Panc1 (cell line): ENCODE measurements at regions not wholly inside any gene's neighbourhood (a gene's known extent, or its start where the extent isn't known, plus 50 kb on each side); places are given as distances from the start of the nearest gene placed in this dataset.

Experiments used
- ATAC-seq: fragments of 200-7000 bp; cut with Tn5 transposase; 2 replicates; pipeline ENCODE4 v1.9.1; 2020; ENCODE audit warnings: mild to moderate bottlenecking, moderate library complexity
- BruUV-seq: library from RNA; stranded (reverse); fragments of 400-500 nt; replicated peaks from 2 replicates; lab custom pipeline; 2021; lab: Mats Ljungman, UMichigan
- CTCF ChIA-PET: fragments of 300-600 bp; sonication (Branson Sonifier 250); formaldehyde crosslinking; loops from one replicate; lab custom pipeline; 2022; ENCODE audit warnings: antibody characterized with exemption; lab: Charles Lee
- POLR2A ChIA-PET: fragments of 300-600 bp; sonication (Branson Sonifier 250); formaldehyde crosslinking; loops from one replicate; lab custom pipeline; 2022; ENCODE audit warnings: antibody characterized with exemption; lab: Charles Lee
- DNase-seq: peaks from one replicate; pipeline ENCODE4 v3.0.0-alpha.2; 2010; ENCODE audit warnings: low read depth, low spot score
- H3K27ac ChIP-seq: 2 replicates; pipeline ENCODE4 v1.5.1; 2011; ENCODE audit warnings: mild to moderate bottlenecking, low read length, inconsistent platforms
- H3K27me3 ChIP-seq: fragments of 200-500 bp; sonication (Bioruptor generic); 2 replicates; pipeline ENCODE4 v1.6.0; 2014; ENCODE audit warnings: low read length, inconsistent platforms; ENCODE audit not compliant: control insufficient read depth, insufficient read depth
- H3K36me3 ChIP-seq: fragments of 200-500 bp; sonication (Bioruptor generic); 2 replicates; pipeline ENCODE4 v1.5.1; 2014; ENCODE audit warnings: inconsistent platforms, mild to moderate bottlenecking, low read length, moderate library complexity; ENCODE audit not compliant: control insufficient read depth, insufficient read depth
- H3K4me1 ChIP-seq: 2 replicates; pipeline ENCODE4 v1.5.1; 2011; ENCODE audit warnings: inconsistent platforms, mild to moderate bottlenecking, low read length, moderate library complexity; ENCODE audit not compliant: control insufficient read depth, insufficient read depth
- H3K4me3 ChIP-seq, 2 experiments: 2 replicates each; pipeline ENCODE4 v1.5.1; 2011 to 2012; ENCODE audit warnings: low read depth in 2 of 2, low read length in 2 of 2, mild to moderate bottlenecking in 2 of 2, inconsistent platforms in 1 of 2, moderate library complexity in 1 of 2
- H3K9me3 ChIP-seq: fragments of 200-500 bp; sonication (Bioruptor generic); 2 replicates; pipeline ENCODE4 v1.5.1; 2014; ENCODE audit warnings: low read depth, mild to moderate bottlenecking, inconsistent platforms, low read length, moderate library complexity; ENCODE audit not compliant: control insufficient read depth, insufficient read depth
- CTCF ChIP-seq: fragments of 450-650 bp; IDR thresholded peaks from 2 replicates; pipeline ENCODE4 v1.5.1; 2017; ENCODE audit warnings: mild to moderate bottlenecking
- POLR2AphosphoS5 ChIP-seq: IDR thresholded peaks from 2 replicates; pipeline ENCODE4 v1.6.1; 2012; ENCODE audit warnings: mild to moderate bottlenecking, low read depth, low read length, moderate library complexity
- REST ChIP-seq, 2 experiments: IDR thresholded peaks; 2 replicates each; pipeline ENCODE4 v1.6.1; 2011 to 2012; ENCODE audit warnings: low read depth in 2 of 2, control low read depth in 1 of 2, low read length in 1 of 2, mild to moderate bottlenecking in 1 of 2, moderate library complexity in 1 of 2; ENCODE audit not compliant: insufficient read depth in 1 of 2
- SIN3A ChIP-seq: IDR thresholded peaks from 2 replicates; pipeline ENCODE4 v1.6.1; 2012; ENCODE audit warnings: low read depth, mild to moderate bottlenecking, low read length, moderate library complexity, borderline replicate concordance; ENCODE audit not compliant: insufficient read depth
- TCF7L2 ChIP-seq: IDR thresholded peaks from 2 replicates; pipeline ENCODE4 v1.6.1; 2011; ENCODE audit warnings: mild to moderate bottlenecking, low read depth, low read length, inconsistent platforms
- in situ Hi-C: cut with HindIII; loops from 2 replicates; pipeline ENCODE4 v1.10.0; 2016; ENCODE audit warnings: low sequenced_read_pairs, low pct_unique_long_range_greater_than_20kb
- intact Hi-C: fragments of 100-400 bp; cut with micrococcal nuclease; formaldehyde crosslinking; loops from one replicate; pipeline ENCODE4 v1.10.0; 2022; ENCODE audit not compliant: unreplicated experiment

GRCh38 chr4:11609751-11610150 lies 181.1 kb upstream of the HS3ST1 start:
- POLR2A ChIA-PET, result no interaction called here
- TF ChIP-seq TCF7L2 (no peak), CTCF (no peak)
- Histone ChIP-seq H3K27me3 (no peaks in the 10 kb centered on the region), H3K36me3 (no peaks in the 10 kb centered on the region), H3K4me3 (no peak overlapping the region), H3K4me1 (no peaks in the 10 kb centered on the region), H3K9me3 (no peaks in the 10 kb centered on the region), H3K27ac (no peak overlapping the region)
- CTCF ChIA-PET, result no interaction called here
- ATAC-seq, result no peak
- in situ Hi-C loops (no loop called here), intact Hi-C loops (no loop called here)
- DNase-seq, result no peak
- no TSS peak for BruUV-seq

GRCh38 chr4:11608992-11609391 lies 180.3 kb upstream of the HS3ST1 start:
- H3K4me3 ChIP-seq, result no peak overlapping the region
- ATAC-seq (no peak), DNase-seq (no peak)
- no peaks in the 10 kb centered on the region for H3K4me1 ChIP-seq
- BruUV-seq, result no TSS peak
- H3K27me3 ChIP-seq, result no peaks in the 10 kb centered on the region
- H3K9me3 ChIP-seq, result no peaks in the 10 kb centered on the region
- in situ Hi-C loops (no loop called here), intact Hi-C loops (no loop called here)
- ChIA-PET POLR2A (no interaction called here), CTCF (no interaction called here)
- no peak for TF ChIP-seq REST (IDR thresholded peaks at IDR 0.05; ENCODE audit: insufficient read depth in 1 of 2, low read depth in 2 of 2, low read length in 1 of 2)
- no peak for TF ChIP-seq SIN3A
- TF ChIP-seq POLR2AphosphoS5, result no peak
- no peaks in the 10 kb centered on the region for H3K36me3 ChIP-seq
- H3K27ac ChIP-seq, result no peak overlapping the region

GRCh38 chr4:11606078-11606477 lies 177.4 kb upstream of the HS3ST1 start:
- CTCF ChIA-PET, result no interaction called here
- no peaks in the 10 kb centered on the region for H3K27me3 ChIP-seq
- H3K36me3 ChIP-seq, result no peaks in the 10 kb centered on the region
- in situ Hi-C loops, result no loop called here
- intact Hi-C loops, result no loop called here
- no peaks in the 10 kb centered on the region for H3K4me1 ChIP-seq
- BruUV-seq, result no TSS peak
- no peak overlapping the region for H3K27ac ChIP-seq
- DNase-seq, result no peak
- POLR2A ChIA-PET, result no interaction called here
- H3K4me3 ChIP-seq, result no peak overlapping the region
- no peak for TF ChIP-seq SIN3A
- TF ChIP-seq POLR2AphosphoS5, result no peak
- no peak for TF ChIP-seq CTCF
- TF ChIP-seq TCF7L2, result no peak
- no peak for TF ChIP-seq REST (IDR thresholded peaks at IDR 0.05; ENCODE audit: insufficient read depth in 1 of 2, low read depth in 2 of 2, low read length in 1 of 2)
- no peaks in the 10 kb centered on the region for H3K9me3 ChIP-seq
- no peak for ATAC-seq
